Muscle of back (tissue), 3 donors: ENCODE measurements at regions not wholly inside any gene's neighbourhood (a gene's known extent, or its start where the extent isn't known, plus 50 kb on each side); places are given as distances from the start of the nearest gene placed in this dataset.

Experiments
- DNase-seq, 3 donors: peaks; one replicate each; pipeline versions ENCODE4 v3.0.0 to v3.0.0-alpha.2; 2013

DNA sequence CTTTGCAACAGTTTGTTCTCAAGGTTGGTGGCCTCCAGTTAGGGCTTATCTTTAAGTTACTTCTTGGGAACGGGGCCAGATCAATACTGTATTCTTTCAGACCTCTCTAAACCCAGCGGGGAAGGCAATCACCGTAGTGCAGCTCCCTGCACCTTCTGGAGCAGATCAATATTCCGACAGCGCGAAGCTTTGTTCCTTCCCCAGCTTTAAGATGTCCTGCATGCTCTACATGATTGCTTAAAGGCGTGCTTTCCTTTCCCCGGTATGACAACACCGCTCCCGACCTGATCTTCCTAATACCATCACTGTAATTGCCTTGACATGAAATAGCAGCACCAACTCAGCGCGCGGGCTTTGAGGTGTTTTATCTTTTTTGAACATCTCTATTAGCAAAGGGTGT, 755.2 kb downstream of the NR2F2 start:
- DNase-seq: no peak

- peak in 2 of 3 donors; percentile 2 to 13 for DNase-seq
These were observed 756.7 kb downstream of the NR2F2 start for GRCh38 chr15:97087006-97087741.

DNA sequence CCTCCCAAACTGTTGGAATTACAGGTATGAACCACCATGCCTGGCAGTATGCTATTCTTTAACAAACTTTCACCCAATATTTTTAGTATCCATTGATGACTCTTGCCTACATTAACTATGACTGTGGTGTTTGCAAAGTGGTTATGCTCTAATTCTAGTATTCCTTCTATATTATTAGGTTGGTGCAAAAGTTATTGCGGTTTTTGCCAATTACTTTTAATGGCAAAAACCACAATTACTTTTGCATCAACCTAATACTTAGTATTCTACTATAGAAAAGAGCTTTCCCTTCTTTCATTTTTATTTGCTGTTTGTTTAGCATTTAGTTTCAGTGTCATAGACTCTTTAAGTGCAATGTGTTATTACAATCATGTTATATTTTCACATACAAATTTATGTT, 760.6 kb downstream of the NR2F2 start:
- DNase-seq: no peak

DNA sequence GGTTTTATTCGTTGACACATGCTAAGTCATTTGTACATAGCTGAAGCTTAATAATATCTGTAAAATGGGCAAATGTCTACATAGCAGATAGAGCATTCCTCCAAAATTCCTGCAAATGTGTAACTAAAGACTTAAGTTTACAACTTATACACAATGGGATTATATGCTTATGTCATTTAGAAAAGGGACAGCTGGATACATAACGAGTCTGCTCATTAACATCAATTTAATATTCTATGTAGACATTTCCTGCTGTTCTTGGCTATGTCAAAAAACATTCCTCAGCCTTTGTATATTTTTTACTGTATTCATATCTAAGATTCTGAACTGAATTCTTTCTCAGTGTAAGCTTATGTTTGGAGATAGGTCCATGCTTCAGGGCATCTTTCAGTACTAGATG, 762.2 kb downstream of the NR2F2 start:
- no peak for DNase-seq

DNA sequence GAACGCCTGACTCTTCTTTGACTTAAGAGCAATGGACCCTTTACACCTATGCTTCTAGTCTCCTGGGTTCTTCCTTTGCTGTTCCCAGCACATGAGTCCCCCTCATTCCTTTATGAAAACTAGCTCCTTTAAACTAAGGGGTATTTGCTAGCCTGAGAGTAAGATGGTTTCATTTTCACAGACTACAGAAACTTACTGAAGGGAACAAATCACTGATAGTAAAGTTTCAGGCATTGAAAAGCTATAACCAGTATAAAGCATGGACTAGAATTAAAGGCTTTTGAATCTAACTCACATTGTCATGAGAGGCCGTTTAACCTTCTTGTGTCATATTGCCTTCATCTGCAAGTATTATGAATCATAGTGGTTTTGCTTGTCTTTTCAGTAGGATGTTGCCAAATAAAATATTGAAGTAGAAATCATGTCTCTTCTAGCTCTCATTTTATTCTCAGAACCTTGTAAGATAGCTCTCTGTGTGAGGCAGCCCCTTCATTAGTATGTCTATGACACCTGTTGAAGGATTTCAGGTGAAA, 765.9 kb downstream of the NR2F2 start:
- DNase-seq: no peak

GRCh38 chr15:97099040-97099439, 768.5 kb downstream of the NR2F2 start:
- no peak for DNase-seq

DNA sequence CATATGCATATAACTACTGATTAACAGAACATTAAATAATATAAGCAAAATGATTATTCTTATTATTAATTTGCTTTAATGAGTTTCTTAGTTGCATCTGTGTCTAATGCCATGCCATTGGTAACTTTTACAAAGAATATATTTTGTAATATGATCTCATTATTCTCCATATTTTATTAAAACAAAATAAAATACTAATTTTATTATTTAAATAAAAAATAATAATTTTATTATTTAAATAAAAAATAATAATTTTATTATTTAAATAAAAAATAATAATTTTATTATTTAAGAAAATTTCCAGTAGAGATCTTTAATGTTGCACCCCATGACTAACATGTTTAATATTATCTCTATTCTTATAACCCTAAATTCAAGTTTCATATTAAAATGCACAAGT, 771.1 kb downstream of the NR2F2 start:
- DNase-seq: no peak

GRCh38 chr15:97114900-97115760, 784.6 kb downstream of the NR2F2 start:
- no peak for DNase-seq

DNA sequence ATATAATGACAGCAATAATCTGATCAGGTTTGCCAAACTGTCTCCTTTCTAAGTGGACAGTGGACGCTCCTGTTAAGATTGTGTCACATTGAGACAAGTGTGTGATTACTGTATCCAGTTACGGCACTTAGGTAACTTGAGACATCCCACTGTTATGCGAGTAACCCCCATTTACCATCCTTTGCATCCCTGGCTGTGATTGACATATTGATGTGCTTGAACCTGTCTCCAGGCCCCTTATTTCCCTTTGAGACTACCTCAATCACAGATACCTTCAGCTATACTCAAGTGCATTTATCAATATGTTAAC, 785.2 kb downstream of the NR2F2 start:
- DNase-seq: no peak

- no peak for DNase-seq
These were observed 794.3 kb downstream of the NR2F2 start for GRCh38 chr15:97124790-97125189.

DNA sequence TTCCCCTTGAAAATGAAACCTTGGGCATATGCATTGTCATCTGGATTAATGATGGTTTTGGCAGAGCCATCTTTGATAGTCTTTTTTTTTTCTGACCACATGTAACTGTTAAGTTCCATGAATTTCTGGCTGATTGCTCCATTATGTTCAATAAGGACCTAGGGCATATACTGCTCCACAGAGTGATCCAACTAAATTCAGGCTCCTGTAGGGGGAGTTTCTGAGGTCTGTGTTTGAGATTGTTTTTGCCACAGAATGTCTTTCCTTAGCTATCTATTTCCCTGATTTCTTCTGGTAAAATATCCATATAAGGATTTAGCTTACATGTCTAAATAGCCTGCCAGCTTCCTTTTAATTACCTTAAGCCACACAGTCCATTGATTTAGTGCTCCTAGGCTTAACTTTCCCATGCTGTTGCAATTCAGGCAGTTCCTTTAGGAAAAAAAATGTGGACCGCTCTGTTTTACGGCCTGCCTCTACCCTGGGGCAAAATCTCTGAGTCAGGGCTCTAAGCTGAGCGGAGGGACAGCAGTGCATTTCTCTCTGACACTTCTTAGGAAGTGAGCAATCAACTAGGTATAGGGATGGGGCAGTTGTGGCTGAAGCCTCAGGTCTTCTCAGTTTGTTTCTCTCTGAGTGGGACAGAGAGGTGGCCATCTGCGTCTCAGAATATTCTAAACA, 796.2 kb downstream of the NR2F2 start:
- DNase-seq: no peak

DNA sequence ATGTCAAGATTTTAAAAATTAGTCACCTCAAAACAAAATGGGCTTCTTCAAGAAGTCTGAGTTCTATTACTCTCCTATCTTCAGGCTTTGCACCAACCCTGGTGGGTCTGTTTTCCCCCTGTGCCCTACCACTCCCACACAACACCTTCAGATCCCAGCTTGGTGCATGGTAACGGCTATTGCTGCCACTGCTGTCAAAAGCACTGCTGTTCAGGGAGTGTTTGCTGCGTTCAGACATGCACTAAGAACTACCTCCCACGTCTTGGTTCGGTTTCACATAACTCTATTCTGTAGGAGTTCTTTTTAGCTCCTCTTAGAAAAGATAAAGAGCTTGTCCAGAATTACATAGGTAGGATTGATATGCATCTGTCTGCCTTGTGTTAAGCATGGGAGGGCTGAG, 799.2 kb downstream of the NR2F2 start:
- no peak for DNase-seq

- no peak for DNase-seq
These were observed 809.7 kb downstream of the NR2F2 start for GRCh38 chr15:97140216-97140615.

- no peak for DNase-seq
These were observed 810.9 kb downstream of the NR2F2 start for GRCh38 chr15:97141360-97141759.

- no peak for DNase-seq
These were observed 811.4 kb downstream of the NR2F2 start for GRCh38 chr15:97141871-97142270.

DNA sequence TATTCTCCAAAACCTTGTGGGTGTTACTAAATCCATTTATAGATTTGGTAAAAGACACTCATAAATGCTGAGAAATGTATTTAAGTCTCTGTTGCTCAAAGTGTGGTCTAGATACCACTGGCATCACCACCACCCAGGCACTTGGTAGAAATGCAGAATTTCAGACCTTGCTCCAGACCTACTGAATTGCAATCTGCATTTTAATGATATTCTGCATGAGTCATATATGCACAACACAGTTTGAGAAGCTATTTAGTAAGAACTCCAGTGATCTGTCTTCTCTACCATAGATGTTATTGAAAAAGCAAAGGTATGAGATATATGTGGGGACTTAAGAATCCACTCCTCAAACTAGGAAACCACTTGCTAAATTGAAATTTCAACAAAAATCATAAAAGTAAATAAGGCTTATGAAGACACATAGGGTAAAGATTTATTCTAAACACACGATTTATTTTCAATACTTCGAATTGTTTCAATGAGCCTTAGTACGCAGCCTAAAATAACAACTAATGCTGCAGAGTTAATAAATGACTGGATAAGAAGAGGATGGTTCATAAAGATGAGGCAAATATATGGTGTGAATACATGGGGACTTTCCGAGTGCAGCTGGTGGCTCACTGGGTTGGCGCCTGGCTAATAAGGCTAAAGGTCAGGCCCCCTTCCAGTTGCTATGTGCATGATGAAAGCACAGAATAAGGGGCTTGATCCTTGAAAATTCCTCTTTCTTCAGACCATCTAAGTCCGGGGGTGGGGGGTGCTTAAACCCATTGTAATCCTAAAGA, 813.3 kb downstream of the NR2F2 start:
- DNase-seq: no peak

DNA sequence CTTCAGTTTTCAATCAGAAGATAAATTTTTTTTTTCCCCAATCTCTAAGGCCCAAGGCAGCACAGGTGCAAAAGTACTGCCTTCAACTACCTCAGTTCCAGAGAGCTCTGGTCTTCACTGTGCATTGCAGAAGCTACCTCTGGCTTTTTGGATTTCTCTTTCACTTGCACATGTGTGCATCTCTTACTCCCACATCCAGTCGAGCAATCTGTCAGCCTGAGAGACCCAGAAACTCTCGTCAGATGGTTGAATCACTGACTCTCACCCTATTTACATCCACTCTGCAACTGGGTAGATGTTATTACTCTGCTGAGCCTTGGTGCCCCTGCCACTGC, 813.8 kb downstream of the NR2F2 start:
- DNase-seq: no peak

- DNase-seq: no peak
These were observed 813.3 kb upstream of the ARRDC4 start for GRCh38 chr15:97146929-97147870.

GRCh38 chr15:97153356-97153965, 807.0 kb upstream of the ARRDC4 start:
- no peak for DNase-seq

GRCh38 chr15:97156739-97157265, 803.7 kb upstream of the ARRDC4 start:
- DNase-seq: no peak
